Tibial nerve (tissue), 3 donors: ENCODE measurements at regions not wholly inside any gene's neighbourhood (a gene's known extent, or its start where the extent isn't known, plus 50 kb on each side); places are given as distances from the start of the nearest gene placed in this dataset.

Experiments
- CTCF ChIP-seq, 5 experiments: fragments of 200-600 bp in 3 of 5; fragments of 450-650 bp in 2 of 5; sonication (generic) in 3 of 5; IDR thresholded peaks; one replicate each; pipeline ENCODE4 v1.5.1; 2016 to 2019; ENCODE audit warnings: antibody characterized with exemption in 5 of 5, mild to moderate bottlenecking in 3 of 5, moderate library complexity in 2 of 5
- POLR2A ChIP-seq, 2 donors: fragments of 450-650 bp; IDR thresholded peaks; one replicate each; pipeline ENCODE4 v1.6.1; 2017; ENCODE audit warnings: antibody characterized with exemption in 2 of 2, mild to moderate bottlenecking in 2 of 2, moderate library complexity in 2 of 2

GRCh38 chrX:155666741-155667140, 54.0 kb upstream of the TMLHE start:
- TF ChIP-seq CTCF (IDR thresholded peaks at IDR 0.05) = no peak
- no peak for TF ChIP-seq POLR2A (IDR thresholded peaks at IDR 0.05)
